IMR-90 (cell line): ENCODE measurements at regions not wholly inside any gene's neighbourhood (a gene's known extent, or its start where the extent isn't known, plus 50 kb on each side); places are given as distances from the start of the nearest gene placed in this dataset.

Experiments used
- ATAC-seq: fragments of 200-7000 bp; cut with Tn5 transposase; 2 replicates; pipeline ENCODE4 v1.9.1; 2020; ENCODE audit warnings: low read depth, mild to moderate bottlenecking, moderate library complexity
- BruUV-seq: library from RNA; stranded (reverse); fragments of 400-500 nt; replicated peaks from 2 replicates; lab custom pipeline; 2021; lab: Mats Ljungman, UMichigan
- CTCF ChIA-PET: fragments of 300-600 bp; formaldehyde crosslinking; extraction: SDS; loops from one replicate; lab custom pipeline; 2021; ENCODE audit warnings: antibody characterized with exemption; lab: Yijun Ruan, JAX
- POLR2A ChIA-PET: fragments of 300-600 bp; sonication (Branson Sonifier 250); formaldehyde crosslinking; loops from one replicate; lab custom pipeline; 2022; ENCODE audit warnings: antibody characterized with exemption; ENCODE audit not compliant: unreplicated experiment; lab: Charles Lee
- DNase-seq: peaks from one replicate; pipeline ENCODE4 v3.0.0; 2013
- H2AFZ ChIP-seq: replicated peaks from 2 replicates; pipeline ENCODE3; 2013; ENCODE audit warnings: low read length, mild to moderate bottlenecking; ENCODE audit not compliant: poor library complexity
- H2AK5ac ChIP-seq: 2 replicates; pipeline ENCODE4 v1.6.1; 2013; ENCODE audit warnings: low read depth, low read length, inconsistent platforms
- H2AK9ac ChIP-seq: replicated peaks from 2 replicates; pipeline ENCODE3; 2013; ENCODE audit warnings: mild to moderate bottlenecking, low read depth, low read length, moderate library complexity; ENCODE audit not compliant: poor library complexity
- H2BK120ac ChIP-seq: 2 replicates; pipeline ENCODE4 v1.6.1; 2013; ENCODE audit warnings: low read depth, low read length, inconsistent platforms
- H2BK15ac ChIP-seq: 3 replicates; pipeline ENCODE4 v1.6.1; 2013; ENCODE audit warnings: low read depth, low read length, inconsistent platforms
- H2BK20ac ChIP-seq: 2 replicates; pipeline ENCODE4 v1.6.1; 2013; ENCODE audit warnings: low read depth, mild to moderate bottlenecking, inconsistent platforms, low read length, moderate library complexity
- H2BK5ac ChIP-seq: 2 replicates; pipeline ENCODE4 v1.6.1; 2013; ENCODE audit warnings: mild to moderate bottlenecking, low read depth, low read length, inconsistent platforms; ENCODE audit not compliant: poor library complexity, severe bottlenecking
- H3K14ac ChIP-seq: replicated peaks from 2 replicates; pipeline ENCODE4 v1.6.1; 2013; ENCODE audit warnings: low read depth, low read length, inconsistent platforms
- H3K18ac ChIP-seq: 2 replicates; pipeline ENCODE4 v1.6.1; 2013; ENCODE audit warnings: low read depth, low read length, control low read depth
- H3K23ac ChIP-seq: 2 replicates; pipeline ENCODE4 v1.6.1; 2013; ENCODE audit warnings: low read depth, low read length, inconsistent platforms
- H3K27ac ChIP-seq: 2 replicates; pipeline ENCODE4 v1.5.1; 2013; ENCODE audit warnings: mild to moderate bottlenecking, control low read depth, low read length; ENCODE audit not compliant: insufficient read depth
- H3K27me3 ChIP-seq: 2 replicates; pipeline ENCODE4 v1.6.1; 2013; ENCODE audit warnings: low read length; ENCODE audit not compliant: control insufficient read depth, insufficient read depth
- H3K36me3 ChIP-seq: 2 replicates; pipeline ENCODE4 v1.6.1; 2013; ENCODE audit warnings: low read length, mixed read lengths; ENCODE audit not compliant: control insufficient read depth, insufficient read depth
- H3K4ac ChIP-seq: 2 replicates; pipeline ENCODE4 v1.6.1; 2013; ENCODE audit warnings: low read depth, low read length, inconsistent platforms
- H3K4me1 ChIP-seq: 2 replicates; pipeline ENCODE4 v1.6.1; 2013; ENCODE audit warnings: low read length, mixed read lengths; ENCODE audit not compliant: control insufficient read depth, insufficient read depth
- H3K4me2 ChIP-seq: 2 replicates; pipeline ENCODE4 v1.6.1; 2013; ENCODE audit warnings: low read depth, mild to moderate bottlenecking, control low read depth, low read length, moderate library complexity
- H3K4me3 ChIP-seq: 2 replicates; pipeline ENCODE4 v1.5.1; 2013; ENCODE audit warnings: low read depth, mild to moderate bottlenecking, control low read depth, low read length, moderate library complexity; ENCODE audit not compliant: insufficient read depth
- H3K56ac ChIP-seq: 2 replicates; pipeline ENCODE4 v1.6.1; 2013; ENCODE audit warnings: low read length, inconsistent platforms; ENCODE audit not compliant: insufficient read depth; ENCODE audit errors: extremely low read depth
- H3K79me1 ChIP-seq, 2 experiments: 2 replicates each; pipeline ENCODE4 v1.6.1; 2013; ENCODE audit warnings: low read length in 2 of 2, inconsistent platforms in 1 of 2, low read depth in 1 of 2
- H3K9ac ChIP-seq: 2 replicates; pipeline ENCODE4 v1.6.1; 2013; ENCODE audit warnings: low read depth, low read length, control low read depth
- H3K9me1 ChIP-seq: 2 replicates; pipeline ENCODE4 v1.6.1; 2013; ENCODE audit warnings: low read length, inconsistent platforms; ENCODE audit not compliant: insufficient read depth
- H3K9me3 ChIP-seq: 2 replicates; pipeline ENCODE4 v1.6.1; 2013; ENCODE audit warnings: low read length; ENCODE audit not compliant: control insufficient read depth, insufficient read depth
- H4K20me1 ChIP-seq: 2 replicates; pipeline ENCODE4 v1.6.1; 2013; ENCODE audit warnings: low read length, inconsistent platforms; ENCODE audit not compliant: insufficient read depth
- H4K5ac ChIP-seq: 2 replicates; pipeline ENCODE4 v1.6.1; 2013; ENCODE audit warnings: mild to moderate bottlenecking, low read depth, low read length, control low read depth
- H4K8ac ChIP-seq, 2 experiments: 2 replicates each; pipeline ENCODE4 v1.6.1; 2013; ENCODE audit warnings: low read depth in 2 of 2, low read length in 2 of 2, control low read depth in 1 of 2, inconsistent platforms in 1 of 2
- H4K91ac ChIP-seq: 2 replicates; pipeline ENCODE4 v1.6.1; 2013; ENCODE audit warnings: low read depth, low read length, inconsistent platforms; ENCODE audit not compliant: insufficient read depth
- BHLHE40 ChIP-seq: fragments of 150-350 bp; IDR thresholded peaks from 2 replicates; pipeline ENCODE4 v1.6.1; 2016; ENCODE audit warnings: mild to moderate bottlenecking, low read depth, low read length
- CEBPB ChIP-seq: IDR thresholded peaks from 2 replicates; pipeline ENCODE4 v1.6.1; 2012; ENCODE audit warnings: low read depth, low read length, improper control_type of control experiment
- CHD1 ChIP-seq: IDR thresholded peaks from 2 replicates; pipeline ENCODE4 v1.6.1; 2012; ENCODE audit warnings: low read depth, low read length, improper control_type of control experiment
- CTCF ChIP-seq: conservative IDR thresholded peaks from 2 replicates; pipeline ENCODE4 v1.5.1; 2012; ENCODE audit warnings: mild to moderate bottlenecking, low read depth, low read length, improper control_type of control experiment
- ELK1 ChIP-seq: fragments of 150-350 bp; IDR thresholded peaks from 2 replicates; pipeline ENCODE4 v1.6.1; 2016; ENCODE audit warnings: low read depth, mild to moderate bottlenecking, low read length, moderate library complexity, borderline replicate concordance
- FOS ChIP-seq: fragments of 150-350 bp; IDR thresholded peaks from 2 replicates; pipeline ENCODE4 v1.6.1; 2016; ENCODE audit warnings: low read depth, low read length
- MAFK ChIP-seq: IDR thresholded peaks from 2 replicates; pipeline ENCODE4 v1.6.1; 2012; ENCODE audit warnings: low read depth, low read length, improper control_type of control experiment
- MAZ ChIP-seq: IDR thresholded peaks from 2 replicates; pipeline ENCODE4 v1.6.1; 2012; ENCODE audit warnings: low read depth, mild to moderate bottlenecking, low read length, improper control_type of control experiment, moderate library complexity, borderline replicate concordance
- MXI1 ChIP-seq: IDR thresholded peaks from 2 replicates; pipeline ENCODE4 v1.6.1; 2012; ENCODE audit warnings: low read depth, mild to moderate bottlenecking, low read length, moderate library complexity, borderline replicate concordance
- NFE2L2 ChIP-seq: fragments of 150-350 bp; IDR thresholded peaks from 2 replicates; pipeline ENCODE4 v1.6.1; 2016; ENCODE audit warnings: low read depth, mild to moderate bottlenecking, low read length
- POLR2A ChIP-seq: IDR thresholded peaks from 2 replicates; pipeline ENCODE4 v1.6.1; 2012; ENCODE audit warnings: mild to moderate bottlenecking, low read depth, low read length
- RAD21 ChIP-seq: IDR thresholded peaks from 2 replicates; pipeline ENCODE4 v1.6.1; 2012; ENCODE audit warnings: low read length, improper control_type of control experiment
- RCOR1 ChIP-seq: IDR thresholded peaks from 2 replicates; pipeline ENCODE4 v1.6.1; 2012; ENCODE audit warnings: mild to moderate bottlenecking, low read length, improper control_type of control experiment; ENCODE audit not compliant: insufficient replicate concordance
- RFX5 ChIP-seq: IDR thresholded peaks from 2 replicates; pipeline ENCODE4 v1.8.0; 2012; ENCODE audit warnings: low read depth, mild to moderate bottlenecking, low read length, moderate library complexity
- SMC3 ChIP-seq: fragments of 150-350 bp; IDR thresholded peaks from 2 replicates; pipeline ENCODE4 v1.6.1; 2016; ENCODE audit warnings: low read depth, mild to moderate bottlenecking, antibody characterized with exemption, low read length, moderate library complexity
- USF2 ChIP-seq: fragments of 150-350 bp; IDR thresholded peaks from 2 replicates; pipeline ENCODE4 v1.6.1; 2017; ENCODE audit warnings: mild to moderate bottlenecking, antibody characterized with exemption, low read length, low read depth
- WGBS, 2 experiments: methylation state at CpG; one replicate each; pipeline versions ENCODE4 v1.1.5 to v1.1.7; 2013; ENCODE audit warnings: missing lambda C conversion rate in 2 of 2; ENCODE audit not compliant: insufficient read length in 1 of 2; ENCODE audit errors: extremely low coverage in 2 of 2; 5-methylcytosine and 5-hydroxymethylcytosine counted together
- dilution Hi-C: fragments of 300-500 bp; cut with HindIII; formaldehyde crosslinking; loops from one replicate; pipeline ENCODE4 v1.14.3; 2018; ENCODE audit warnings: low sequenced_read_pairs; ENCODE audit not compliant: unreplicated experiment
- in situ Hi-C: fragments of 300-500 bp; cut with MboI; formaldehyde crosslinking; loops from 3 replicates; pipeline ENCODE4 v1.14.3; 2019; ENCODE audit warnings: low sequenced_read_pairs, inconsistent platforms, mixed read lengths
- intact Hi-C: fragments of 100-400 bp; cut with micrococcal nuclease; formaldehyde crosslinking; loops from 2 replicates; pipeline ENCODE4 v1.10.0; 2022

- Histone ChIP-seq H3K23ac (no peak overlapping the region), H3K56ac (no peak overlapping the region), H3K79me1 (no peaks in the 10 kb centered on the region), H3K18ac (no peak overlapping the region), H3K9me1 (no peaks in the 10 kb centered on the region), H2AK5ac (no peak overlapping the region), H2AFZ (no peak overlapping the region), H2AK9ac (no peak overlapping the region), H4K91ac (no peak overlapping the region), H3K9me3 (peaks cover 6% of the 10 kb centered on the region; the same call in 1 of the 2 replicates), H3K27me3 (no peaks in the 10 kb centered on the region), H3K9ac (no peak overlapping the region), H4K20me1 (no peaks in the 10 kb centered on the region), H2BK120ac (no peak overlapping the region), H4K5ac (no peak overlapping the region), H3K4me3 (no peak overlapping the region), H3K4me2 (no peak overlapping the region), H3K14ac (no peak overlapping the region), H2BK5ac (no peak overlapping the region), H3K4me1 (no peaks in the 10 kb centered on the region), H4K8ac (no peak overlapping the region), H3K4ac (no peak overlapping the region), H3K36me3 (no peaks in the 10 kb centered on the region), H2BK15ac (no peak overlapping the region), H2BK20ac (no peak overlapping the region), H3K27ac (no peak overlapping the region)
- no peak for TF ChIP-seq MAFK
- no peak for TF ChIP-seq CHD1
- TF ChIP-seq CTCF: no peak
- TF ChIP-seq MAZ: no peak
- no peak for TF ChIP-seq FOS
- TF ChIP-seq CEBPB: no peak
- no peak for TF ChIP-seq MXI1
- TF ChIP-seq POLR2A: no peak
- no peak for TF ChIP-seq ELK1
- no peak for TF ChIP-seq BHLHE40
- TF ChIP-seq RFX5: no peak
- no peak for TF ChIP-seq NFE2L2
- no peak for TF ChIP-seq SMC3
- TF ChIP-seq USF2: no peak
- no peak for TF ChIP-seq RCOR1
- no peak for TF ChIP-seq RAD21
- DNase-seq (no peak), ATAC-seq (no peak)
- CTCF ChIA-PET: no interaction called here
- dilution Hi-C loops (no loop called here), in situ Hi-C loops (no loop called here), intact Hi-C loops (no loop called here)
- no TSS peak for BruUV-seq
- WGBS, 2 experiments: no CpG with 5 or more reads among the region's 3 CpGs
- POLR2A ChIA-PET: no interaction called here
These were observed 631.6 kb upstream of the CDH18 start for GRCh38 chr5:20619591-20619990.
